Retinal pigment epithelial cell (primary cell): ENCODE measurements at regions not wholly inside any gene's neighbourhood (a gene's known extent, or its start where the extent isn't known, plus 50 kb on each side); places are given as distances from the start of the nearest gene placed in this dataset.
"Not testable (repeated sequence)": the region's sequence is repeated elsewhere in the genome, so short reads cannot be mapped to it uniquely, and the experiment has no call there.

Experiments
- DNase-seq: peaks from one replicate; pipeline ENCODE4 v3.0.0-alpha.2; 2010; ENCODE audit warnings: low read depth
- H3K4me3 ChIP-seq: 2 replicates; pipeline ENCODE4 v1.5.1; 2011; ENCODE audit warnings: mild to moderate bottlenecking, low read length, control low read depth, moderate library complexity
- CTCF ChIP-seq: conservative IDR thresholded peaks from 2 replicates; pipeline ENCODE4 v1.5.1; 2011; ENCODE audit warnings: low read depth, low read length, control low read depth, inconsistent platforms

- no peak for DNase-seq
Observed at GRCh38 chr5:115423051-115423450, 121.5 kb downstream of the FEM1C start.

GRCh38 chr5:115420812-115421211, 123.8 kb downstream of the FEM1C start:
- not testable (repeated sequence) for DNase-seq, H3K4me3 ChIP-seq

More at GRCh38 chr5:115423051-115423450, 121.5 kb downstream of the FEM1C start:
- H3K4me3 ChIP-seq = no peak overlapping the region
- no peak for TF ChIP-seq CTCF

- H3K4me3 ChIP-seq = no peak overlapping the region
- no peak for TF ChIP-seq CTCF
- DNase-seq = peak; percentile 66
Observed at GRCh38 chr5:115419846-115420585, 123.6 kb upstream of the CCDC112 start.

GRCh38 chr5:115418788-115419187, 122.3 kb upstream of the CCDC112 start:
- no peak for DNase-seq
- no peak for TF ChIP-seq CTCF
- no peak overlapping the region for H3K4me3 ChIP-seq

- no peak for TF ChIP-seq CTCF
- DNase-seq = no peak
- no peak overlapping the region for H3K4me3 ChIP-seq
Observed at GRCh38 chr5:115417076-115417475, 120.6 kb upstream of the CCDC112 start.

- H3K4me3 ChIP-seq = no peak overlapping the region
- no peak for TF ChIP-seq CTCF
- DNase-seq = peak; percentile 85
Observed at GRCh38 chr5:115415143-115415491, 118.7 kb upstream of the CCDC112 start.

GRCh38 chr5:115414406-115415142, 118.1 kb upstream of the CCDC112 start:
- DNase-seq = no peak
- TF ChIP-seq CTCF = no peak
- H3K4me3 ChIP-seq = no peak overlapping the region
